NCI-H1417 treated with DMSO at 0.1 percent for 48 hours (cell line): ENCODE measurements at regions not wholly inside any gene's neighbourhood (a gene's known extent, or its start where the extent isn't known, plus 50 kb on each side); places are given as distances from the start of the nearest gene placed in this dataset.
"Not testable (repeated sequence)": the region's sequence is repeated elsewhere in the genome, so short reads cannot be mapped to it uniquely, and the experiment has no call there.

Experiments used
- DNase-seq: peaks from one replicate; lab custom pipeline; 2025; lab: John Stamatoyannopoulos, UW

DNA sequence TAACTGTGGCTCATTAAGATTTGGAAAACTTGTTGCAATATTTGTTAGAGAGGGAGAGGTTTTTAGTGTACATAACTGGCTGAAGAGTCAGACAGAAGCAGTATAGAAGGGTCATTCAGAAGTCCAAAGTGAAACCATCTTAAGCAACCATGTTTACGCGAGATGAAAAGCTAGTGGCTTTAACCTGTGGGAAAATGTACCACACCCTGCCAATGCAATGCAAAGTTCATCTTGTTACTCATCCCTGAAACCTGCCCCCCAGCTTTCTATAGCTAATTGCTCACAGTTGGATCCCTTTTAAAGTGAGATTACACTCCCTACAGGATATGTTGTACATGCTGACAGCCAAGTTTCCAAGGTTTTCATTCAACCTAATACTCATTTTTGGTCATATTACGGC, 96.7 kb upstream of the RAPGEF2 start:
- DNase-seq = no peak

DNA sequence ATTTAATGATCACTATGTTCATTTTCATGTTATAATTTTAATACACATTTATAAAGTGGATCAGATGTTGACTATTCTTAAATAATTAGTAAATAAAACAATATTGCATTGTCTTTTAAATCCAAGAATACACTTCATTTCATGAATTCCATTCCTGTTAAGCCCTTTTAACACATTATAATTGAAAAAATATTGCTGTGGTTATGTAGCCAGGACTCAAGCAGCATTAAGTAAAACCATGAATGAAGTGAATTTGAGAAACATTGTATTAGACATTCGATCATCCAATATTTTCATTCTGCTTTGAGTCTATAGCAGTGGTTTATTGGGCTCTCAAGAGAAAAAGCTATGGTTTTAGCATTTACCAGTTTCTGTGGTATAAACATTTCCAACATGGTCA, 94.2 kb upstream of the RAPGEF2 start:
- no peak for DNase-seq

DNA sequence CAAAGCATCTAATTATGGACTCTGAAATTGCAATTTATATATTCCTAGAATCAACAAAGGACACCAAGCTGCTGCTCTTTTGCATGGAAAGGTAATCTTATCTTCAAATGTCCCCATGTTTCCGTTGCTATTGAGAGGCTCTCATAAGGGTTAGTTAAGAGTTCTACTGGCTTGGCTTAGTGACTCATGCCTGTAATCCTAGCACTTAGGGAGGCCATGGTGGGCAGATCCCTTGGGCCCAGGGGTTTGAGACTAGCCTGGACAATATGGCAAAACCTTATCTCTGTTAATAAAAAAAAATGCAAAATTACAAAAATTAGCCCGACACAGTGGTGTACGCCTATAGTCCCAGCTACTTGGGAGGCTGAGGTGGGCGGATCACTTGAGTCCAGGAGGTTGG, 93.4 kb upstream of the RAPGEF2 start:
- no peak for DNase-seq

DNA sequence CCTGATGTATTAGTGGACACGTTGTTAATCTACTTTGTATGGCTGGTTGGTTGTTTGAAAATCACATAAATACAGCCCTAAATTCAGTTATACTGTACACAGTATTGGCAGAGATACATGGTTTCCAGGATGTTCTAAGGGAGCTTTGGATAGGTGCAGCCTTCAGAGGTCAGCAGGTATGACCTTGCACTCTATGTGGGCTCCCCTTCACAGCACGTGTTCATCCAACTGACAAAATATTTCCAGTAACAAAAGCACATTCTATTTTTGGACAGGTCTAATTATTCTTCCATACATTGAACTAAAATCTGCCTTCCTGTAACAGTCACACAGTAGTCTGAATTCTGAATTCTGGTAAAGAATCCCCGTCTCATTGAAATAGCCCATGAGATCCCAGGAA, 92.8 kb upstream of the RAPGEF2 start:
- DNase-seq = no peak

DNA sequence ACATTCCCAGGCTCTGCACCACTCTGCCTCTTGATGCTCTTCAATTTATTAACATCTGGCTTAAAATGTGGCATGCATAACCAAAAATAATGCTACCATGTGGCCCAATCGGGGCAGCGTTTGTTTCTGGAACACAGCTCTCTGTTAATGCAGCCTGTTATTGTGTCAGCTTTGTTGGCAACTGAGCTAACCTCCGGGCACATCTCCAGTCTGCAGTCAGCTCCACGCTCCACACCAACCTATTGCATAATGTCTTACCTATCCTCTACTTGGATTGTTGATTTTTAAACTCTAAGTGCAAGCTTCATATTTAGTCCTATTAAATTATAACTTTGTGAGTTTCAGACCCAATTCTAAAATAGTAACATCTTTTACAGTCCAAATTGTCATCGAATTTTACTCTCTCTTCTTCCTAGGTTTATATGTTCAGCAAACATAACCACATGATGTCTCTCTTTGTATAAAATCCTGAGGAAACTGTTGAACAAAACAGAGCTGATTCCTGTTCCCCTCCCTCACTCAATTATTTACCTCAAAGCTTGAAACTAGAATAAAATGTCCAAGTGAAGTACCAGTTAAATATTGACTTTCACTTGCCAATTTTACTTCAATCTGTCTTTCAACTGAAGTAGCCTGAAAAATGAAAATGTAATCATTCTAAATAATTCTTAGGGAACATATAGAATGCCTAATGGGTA, 92.2 kb upstream of the RAPGEF2 start:
- peak; percentile 67 for DNase-seq

DNA sequence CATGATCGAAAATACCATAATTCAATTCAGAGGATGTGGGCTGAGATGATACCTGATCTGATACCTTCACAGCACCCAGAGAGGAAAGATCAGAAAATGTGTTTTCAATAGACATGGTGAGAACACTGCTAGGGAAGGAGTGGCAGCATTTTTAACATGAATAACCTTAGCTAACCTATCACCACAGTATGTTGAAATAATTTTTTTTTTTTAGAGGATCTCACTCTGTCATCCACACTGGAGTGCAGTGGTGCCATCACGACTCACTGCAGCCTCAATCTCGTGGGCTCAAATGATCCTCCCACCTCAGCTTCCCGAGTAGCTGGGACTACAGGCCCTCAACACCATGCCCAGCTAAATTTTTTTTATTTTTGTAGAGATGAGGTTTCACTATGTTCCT, 90.5 kb upstream of the RAPGEF2 start:
- no peak for DNase-seq

DNA sequence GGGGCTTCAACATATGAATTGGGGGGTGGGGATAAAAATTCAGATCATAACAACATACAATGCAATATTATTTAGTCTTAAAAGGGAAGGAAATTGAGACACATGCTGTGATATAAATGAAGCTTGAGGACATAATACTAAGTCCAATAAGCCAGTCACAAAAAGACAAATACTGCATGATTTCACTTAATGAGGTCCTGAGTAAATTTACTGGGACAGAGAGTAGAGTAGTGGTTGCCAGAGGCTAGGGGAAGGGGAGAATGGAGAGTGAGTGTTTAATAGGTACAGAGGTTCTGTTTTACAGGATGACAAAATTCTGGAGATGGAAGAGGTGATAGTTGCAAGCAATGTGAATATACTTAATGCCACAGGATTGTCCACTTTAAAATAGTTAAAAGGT, 89.2 kb upstream of the RAPGEF2 start:
- DNase-seq = no peak

DNA sequence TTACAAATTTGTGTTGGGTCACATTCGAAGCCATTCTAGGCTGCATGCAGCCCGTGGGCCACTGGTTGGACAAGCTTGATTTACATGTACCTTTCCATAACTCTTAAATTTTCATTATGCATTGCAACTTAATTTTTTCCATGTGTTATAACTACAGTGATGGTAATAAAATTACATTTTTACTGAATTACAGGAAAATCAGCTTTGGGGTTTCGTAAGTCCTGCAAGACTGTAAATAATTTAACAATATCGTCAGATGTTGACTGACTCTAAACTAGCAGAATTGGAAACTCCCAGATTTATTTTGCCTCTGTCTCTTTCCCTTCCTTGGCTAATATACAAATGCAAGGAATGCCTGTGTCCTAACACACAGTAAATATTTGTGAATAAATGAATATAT, 88.0 kb upstream of the RAPGEF2 start:
- no peak for DNase-seq

DNA sequence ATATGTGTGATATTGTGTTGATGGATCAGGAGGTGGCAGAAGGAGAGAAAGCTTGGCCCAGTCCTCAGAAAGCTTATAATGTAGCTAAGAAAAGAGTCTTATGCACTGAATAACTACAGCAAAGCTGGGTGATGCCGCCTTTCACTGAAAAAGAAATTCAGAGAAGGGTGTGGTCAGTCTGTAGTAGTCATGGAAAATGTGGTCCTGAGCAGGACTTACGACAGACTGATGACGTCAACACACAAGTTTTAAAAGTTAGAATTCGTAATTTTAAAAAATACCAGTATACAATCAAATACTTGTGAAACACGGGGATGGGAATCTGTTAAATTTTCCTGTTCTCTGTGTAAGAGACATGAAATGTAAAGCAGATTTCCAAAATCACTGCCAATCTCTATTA, 87.0 kb upstream of the RAPGEF2 start:
- no peak for DNase-seq

DNA sequence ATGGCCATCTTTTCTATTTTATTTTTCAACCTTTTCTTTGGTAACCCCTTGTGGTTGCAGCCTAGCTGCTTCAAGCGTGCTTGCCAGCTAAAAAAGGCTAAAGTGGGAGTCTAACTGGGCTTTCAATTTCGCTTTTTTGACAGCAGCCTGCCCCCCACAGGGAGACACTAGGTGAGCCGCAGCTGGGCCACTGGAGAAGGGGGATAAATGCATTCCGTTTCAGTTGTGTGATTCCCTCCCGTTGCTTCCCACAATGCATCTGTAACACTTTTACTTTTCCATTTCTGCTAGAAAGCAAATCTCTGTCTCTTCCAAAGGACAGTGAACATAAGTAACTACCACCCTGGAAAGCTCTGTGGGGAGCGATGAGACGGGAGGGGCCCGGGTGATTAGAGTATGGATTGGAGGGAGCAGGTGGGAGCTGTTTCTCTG, 86.3 kb upstream of the RAPGEF2 start:
- DNase-seq = peak; percentile 39

DNA sequence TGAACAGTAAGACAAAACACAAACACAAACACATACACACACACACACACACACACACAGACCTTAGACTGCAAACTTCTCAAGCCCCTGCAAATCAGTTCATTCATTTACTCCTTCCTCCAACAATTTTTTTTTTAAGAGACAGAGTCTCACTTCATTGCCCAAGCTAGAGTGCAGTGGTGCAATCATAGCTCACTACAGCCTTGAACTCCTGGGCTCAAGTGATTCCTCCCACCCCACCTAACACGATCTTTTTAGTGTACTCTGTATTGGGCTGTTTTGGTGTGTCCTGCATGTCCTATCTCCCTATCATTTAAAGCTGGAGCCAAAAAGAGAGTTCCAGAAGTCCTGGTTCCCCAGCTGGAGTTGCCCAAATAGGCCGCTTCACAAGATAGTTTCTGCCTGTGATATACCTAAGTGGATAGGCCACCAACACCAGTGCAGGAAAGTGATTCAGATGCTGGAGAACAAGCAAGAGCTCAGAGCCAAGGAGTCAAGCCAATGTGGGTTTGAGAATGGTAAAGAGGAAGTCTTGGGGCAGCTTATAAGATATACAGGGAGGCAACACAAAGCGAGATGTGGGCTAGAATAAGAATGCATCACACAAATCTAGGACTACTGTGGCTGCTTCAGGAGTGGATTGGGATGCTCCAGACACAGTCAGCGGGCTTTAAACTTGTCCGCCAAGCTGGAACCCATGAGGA, 85.4 kb upstream of the RAPGEF2 start:
- no peak for DNase-seq

DNA sequence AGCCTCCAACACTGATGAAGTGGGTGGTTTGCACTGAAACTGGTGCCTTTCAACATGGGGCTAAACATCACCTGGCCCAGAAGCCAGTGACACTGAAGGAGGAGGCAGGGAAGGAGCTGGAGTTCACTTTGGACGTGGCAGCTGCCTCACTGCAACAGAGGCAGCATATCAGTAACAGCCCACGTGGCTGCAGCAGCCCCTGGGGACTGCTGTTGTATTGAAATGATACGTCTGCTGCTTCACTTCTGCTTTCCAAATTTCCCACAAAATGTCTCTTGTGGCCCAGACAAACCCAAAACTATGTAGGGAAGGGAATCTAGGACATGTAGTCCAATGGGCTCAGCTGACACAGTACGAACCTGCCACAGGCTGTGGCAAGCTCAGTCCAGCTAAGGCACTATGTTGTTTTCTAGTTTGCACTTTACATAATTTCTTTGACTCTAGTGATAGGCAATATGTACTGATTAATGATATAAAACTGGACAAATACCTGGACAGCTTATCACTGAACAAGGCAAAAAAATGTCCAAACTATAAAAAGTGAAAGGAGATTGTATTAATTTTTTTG, 84.7 kb upstream of the RAPGEF2 start:
- DNase-seq = no peak

DNA sequence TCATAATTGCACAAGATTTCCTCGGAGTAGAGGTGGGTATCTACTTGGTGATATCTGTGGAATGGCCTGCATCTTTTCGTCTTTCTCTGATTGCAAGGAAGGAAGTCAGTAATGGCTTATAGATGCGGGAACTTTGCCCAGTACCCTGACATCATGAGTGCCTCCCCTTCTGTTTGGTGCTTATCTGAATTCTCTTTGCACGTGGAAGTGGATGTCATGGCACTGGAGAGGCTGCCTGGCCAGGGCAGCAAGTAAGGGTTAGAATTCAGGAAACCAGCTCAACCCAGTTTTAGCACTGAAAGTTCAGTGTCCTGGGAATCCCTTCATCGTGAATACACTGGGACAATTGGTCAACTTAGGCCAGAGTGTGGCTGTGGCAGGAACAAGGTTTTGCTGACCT, 83.5 kb upstream of the RAPGEF2 start:
- no peak for DNase-seq

DNA sequence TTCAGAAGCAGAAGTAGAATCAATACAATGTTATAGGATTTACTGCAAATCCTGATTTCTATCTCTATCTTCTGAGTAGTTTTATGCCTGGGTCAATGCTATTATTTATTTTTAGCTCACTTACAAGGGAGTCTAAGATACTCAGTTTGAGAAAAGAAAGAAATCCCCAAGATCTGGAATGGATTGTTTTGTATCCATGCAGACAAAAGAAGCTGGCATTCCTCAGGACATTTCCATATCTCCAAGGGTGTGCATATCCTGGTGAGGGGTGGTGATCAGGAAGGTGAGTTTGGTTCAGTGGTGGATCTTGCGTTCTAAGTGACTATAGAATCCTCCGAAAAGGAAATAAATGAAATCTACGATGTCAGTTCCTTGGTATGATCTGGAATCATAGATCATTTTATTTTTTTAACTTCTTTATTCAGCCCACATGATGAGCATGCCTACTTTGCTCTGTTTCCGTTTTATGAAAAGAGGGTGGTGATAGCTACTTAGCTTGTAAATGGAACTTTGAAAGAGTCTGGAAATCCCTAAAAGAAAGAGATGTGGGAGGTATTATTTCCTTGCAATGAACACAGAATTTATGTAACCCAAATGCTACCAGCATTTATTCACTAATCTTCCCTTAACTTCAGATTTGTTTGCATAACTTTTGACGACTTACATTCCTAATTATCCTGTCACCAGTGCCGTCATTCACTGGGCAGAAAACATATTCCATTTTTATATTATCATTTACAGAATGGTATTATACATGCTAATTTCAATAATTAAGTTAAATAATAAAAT, 81.1 kb upstream of the RAPGEF2 start:
- no peak for DNase-seq

DNA sequence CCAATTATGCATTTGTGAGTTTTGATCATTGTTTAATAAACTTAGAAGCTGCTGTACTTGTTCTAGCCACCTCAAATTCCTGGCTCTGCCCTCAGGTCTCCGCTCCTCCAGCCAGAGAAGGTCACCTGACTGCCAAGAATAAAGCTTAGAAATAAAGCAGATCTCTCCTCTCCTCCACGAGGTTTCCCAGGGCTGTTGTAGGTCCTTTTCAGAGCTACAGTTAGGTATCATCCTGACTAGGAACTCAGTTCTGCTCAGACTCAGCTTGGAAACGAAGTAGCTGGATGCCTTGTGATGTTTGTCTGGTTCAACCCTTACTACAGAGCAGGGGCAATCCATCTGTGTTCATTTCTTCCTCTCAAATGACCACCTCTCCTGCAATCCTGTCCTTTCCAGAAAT, 79.1 kb upstream of the RAPGEF2 start:
- no peak for DNase-seq

DNA sequence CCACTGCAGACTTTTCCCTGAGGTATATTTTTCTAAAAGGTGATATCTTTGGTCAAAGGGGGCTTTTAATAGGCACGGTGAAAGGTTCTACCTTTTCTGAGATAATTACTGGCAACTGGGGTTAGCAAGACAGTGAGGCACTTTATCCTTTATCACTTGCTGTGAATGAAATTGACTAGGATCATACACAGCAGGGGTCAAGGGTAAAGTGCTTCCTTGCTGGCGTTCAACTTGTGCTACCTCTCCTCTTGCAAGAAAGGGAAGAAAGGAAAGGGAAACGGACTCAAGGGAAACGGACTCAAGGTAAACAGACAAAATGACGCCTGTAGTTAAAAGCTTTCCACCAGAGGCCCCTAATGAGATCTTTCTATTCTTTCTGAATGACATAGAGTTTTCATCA, 78.6 kb upstream of the RAPGEF2 start:
- peak; percentile 56 for DNase-seq

DNA sequence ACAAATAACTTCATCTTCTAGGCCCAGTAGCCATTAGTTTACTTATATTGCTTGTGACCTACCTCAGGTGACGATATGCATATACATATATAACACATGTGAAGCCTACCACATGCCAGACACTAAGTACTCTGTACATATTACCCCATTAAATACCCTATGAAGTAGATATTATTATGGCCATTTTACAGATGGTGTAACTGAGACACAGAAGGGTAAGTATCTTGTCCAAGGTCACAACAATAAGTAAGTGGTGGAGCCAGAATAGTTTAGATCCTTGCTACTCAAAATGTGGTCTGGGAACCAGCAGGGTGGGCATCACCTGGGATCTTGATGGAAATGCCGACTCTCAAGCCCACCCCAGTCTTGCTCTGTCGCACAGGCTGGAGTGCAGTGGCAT, 78.1 kb upstream of the RAPGEF2 start:
- DNase-seq = no peak

DNA sequence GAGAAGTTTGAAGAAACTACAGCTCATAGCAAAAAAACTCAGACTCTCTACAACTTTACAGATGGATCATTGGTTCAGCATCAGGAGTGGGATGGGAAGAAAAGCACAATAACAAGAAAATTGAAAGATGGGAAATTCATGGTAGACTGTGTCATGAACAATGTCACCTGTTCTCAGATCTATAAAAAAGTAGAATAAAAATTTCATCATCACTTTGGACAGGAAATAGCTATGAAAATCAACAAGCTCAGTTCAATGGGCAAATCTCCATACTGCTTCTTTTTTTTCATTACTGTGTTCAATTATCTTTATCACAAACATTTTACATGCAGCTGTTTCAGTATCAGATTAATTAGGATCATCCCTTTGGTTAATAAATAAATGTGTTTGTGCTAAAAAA, 76.5 kb upstream of the RAPGEF2 start:
- DNase-seq = no peak

DNA sequence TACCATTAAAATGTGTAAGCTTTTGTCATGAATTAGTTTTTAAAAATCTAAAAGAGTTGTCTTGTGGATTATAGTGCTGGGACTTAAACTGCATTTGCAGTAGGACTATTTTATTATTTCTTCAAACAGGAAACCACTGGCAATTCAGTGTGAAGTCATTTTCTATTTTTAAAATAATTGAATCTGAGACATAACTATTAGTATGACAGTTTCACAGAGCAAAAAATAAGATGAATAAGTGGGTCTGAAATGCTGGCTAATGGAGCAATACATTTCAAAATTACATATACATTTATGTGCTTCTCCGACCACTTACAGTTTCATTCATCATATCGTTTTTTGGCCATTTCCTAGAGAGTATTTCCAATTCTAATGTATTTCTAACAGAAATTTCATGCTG, 75.3 kb upstream of the RAPGEF2 start:
- no peak for DNase-seq

DNA sequence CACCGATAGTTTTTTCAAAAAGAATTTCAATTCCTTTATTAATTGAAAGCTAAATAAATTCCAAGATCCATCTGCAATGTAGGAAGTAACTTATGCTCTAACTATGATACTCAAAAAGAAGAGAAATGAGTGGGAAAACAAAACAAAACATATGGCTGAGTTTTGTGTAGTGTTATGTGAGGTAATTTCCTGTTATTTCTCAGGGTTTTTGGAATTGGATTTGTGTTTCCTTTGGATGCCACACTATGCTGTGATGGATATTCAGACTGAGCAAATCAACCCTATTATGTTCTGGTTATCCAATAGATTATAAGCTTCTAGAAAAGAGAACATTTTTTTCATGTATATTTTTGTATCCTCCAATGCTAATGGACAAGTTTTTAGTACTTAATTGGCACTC, 73.4 kb upstream of the RAPGEF2 start:
- no peak for DNase-seq

DNA sequence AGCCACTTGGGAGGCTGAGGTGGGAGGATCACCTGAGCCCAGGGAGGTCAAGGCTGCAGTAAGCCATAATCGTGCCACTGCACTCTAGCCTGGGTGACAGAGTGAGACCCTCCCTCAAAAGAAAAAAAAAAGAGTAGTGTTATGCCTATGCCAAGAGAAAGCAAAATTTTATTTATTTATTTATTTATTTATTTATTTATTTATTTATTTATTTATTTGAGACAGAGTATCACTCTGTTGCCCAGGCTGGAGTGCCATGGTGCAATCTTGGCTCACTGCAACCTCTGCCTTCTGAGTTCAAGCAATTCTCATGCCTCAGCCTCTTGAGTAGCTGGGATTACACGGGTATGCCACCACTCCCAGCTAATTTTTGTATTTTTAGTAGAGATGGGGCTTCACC, 72.6 kb upstream of the RAPGEF2 start:
- DNase-seq = not testable (repeated sequence)

DNA sequence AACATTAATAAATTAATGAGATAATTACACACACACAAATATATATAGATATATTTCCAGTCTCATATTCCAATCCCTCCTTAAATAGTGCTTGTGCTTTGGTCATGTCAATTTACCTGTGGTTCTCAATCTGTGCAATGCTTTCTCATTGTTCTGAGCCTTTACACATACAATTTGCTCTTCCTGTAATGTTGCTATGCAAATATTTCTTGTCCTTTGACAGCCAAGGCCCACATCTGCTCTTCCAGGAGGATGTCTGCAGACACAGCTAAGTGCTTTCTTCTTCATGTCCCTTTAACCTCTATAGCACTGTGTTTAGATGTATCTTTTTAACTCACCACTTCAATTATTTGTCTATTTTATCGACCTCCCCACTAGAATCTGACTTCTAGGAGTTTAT, 67.3 kb upstream of the RAPGEF2 start:
- DNase-seq = peak; percentile 30

DNA sequence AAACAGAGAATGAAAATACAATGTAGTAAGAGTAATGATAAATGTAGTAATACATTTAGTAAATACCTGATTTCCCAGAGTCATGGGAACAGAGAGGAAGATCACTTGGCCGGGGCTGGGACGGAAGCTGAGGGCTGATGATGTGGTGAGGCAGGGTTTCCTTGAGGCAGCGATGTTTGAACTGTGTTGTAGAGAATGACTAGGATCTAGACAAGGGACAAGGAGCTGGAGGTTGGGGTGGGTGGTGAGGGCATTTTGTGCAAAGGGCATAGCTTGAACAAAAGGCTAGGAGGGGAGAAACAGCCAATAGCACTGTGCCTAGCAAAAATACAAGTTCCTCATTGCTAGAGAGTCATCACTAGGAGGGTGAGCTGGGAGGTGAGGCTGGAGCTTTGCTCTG, 64.3 kb upstream of the RAPGEF2 start:
- no peak for DNase-seq
